ENCODE measurements at regions not wholly inside any gene's neighbourhood (a gene's known extent, or its start where the extent isn't known, plus 50 kb on each side); places are given as distances from the start of the nearest gene placed in this dataset.

DNA sequence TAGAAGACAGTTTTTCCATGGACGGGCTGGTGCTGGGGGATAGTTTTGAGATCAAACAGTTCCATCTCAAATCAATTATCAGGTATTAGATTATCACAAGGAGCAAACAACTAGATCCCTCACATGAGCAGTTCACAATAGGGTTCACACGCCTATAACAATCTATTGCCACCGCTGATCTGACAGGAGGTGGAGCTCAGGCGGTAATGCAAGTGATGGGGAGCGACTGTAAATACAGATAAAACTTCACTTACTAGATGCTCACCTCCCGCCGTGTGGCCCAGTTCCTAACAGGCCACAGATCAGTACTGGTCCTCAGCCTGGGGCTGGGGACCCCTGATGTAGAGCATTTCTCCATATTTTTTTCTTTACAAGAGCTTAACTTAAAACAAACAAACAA, 203.6 kb downstream of the CDH7 start:
- no peak for DNase-seq (ENCODE audit: low read depth)
- H3K4me3 ChIP-seq (ENCODE audit: low read depth, low read length) = no peak overlapping the region
- TF ChIP-seq POLR2A (IDR thresholded peaks at IDR 0.05; ENCODE audit: extremely low read depth, insufficient read length) (no peak), MYC (IDR thresholded peaks at IDR 0.05; ENCODE audit: low read depth, low read length) (no peak)
- TF ChIP-seq, protein P1, sequence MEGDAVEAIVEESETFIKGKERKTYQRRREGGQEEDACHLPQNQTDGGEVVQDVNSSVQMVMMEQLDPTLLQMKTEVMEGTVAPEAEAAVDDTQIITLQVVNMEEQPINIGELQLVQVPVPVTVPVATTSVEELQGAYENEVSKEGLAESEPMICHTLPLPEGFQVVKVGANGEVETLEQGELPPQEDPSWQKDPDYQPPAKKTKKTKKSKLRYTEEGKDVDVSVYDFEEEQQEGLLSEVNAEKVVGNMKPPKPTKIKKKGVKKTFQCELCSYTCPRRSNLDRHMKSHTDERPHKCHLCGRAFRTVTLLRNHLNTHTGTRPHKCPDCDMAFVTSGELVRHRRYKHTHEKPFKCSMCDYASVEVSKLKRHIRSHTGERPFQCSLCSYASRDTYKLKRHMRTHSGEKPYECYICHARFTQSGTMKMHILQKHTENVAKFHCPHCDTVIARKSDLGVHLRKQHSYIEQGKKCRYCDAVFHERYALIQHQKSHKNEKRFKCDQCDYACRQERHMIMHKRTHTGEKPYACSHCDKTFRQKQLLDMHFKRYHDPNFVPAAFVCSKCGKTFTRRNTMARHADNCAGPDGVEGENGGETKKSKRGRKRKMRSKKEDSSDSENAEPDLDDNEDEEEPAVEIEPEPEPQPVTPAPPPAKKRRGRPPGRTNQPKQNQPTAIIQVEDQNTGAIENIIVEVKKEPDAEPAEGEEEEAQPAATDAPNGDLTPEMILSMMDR (IDR thresholded peaks at IDR 0.05; ENCODE audit: low read depth, low read length) = no peak
- TF ChIP-seq, protein P2, sequence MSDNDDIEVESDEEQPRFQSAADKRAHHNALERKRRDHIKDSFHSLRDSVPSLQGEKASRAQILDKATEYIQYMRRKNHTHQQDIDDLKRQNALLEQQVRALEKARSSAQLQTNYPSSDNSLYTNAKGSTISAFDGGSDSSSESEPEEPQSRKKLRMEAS (IDR thresholded peaks at IDR 0.05; ENCODE audit: low read depth, low read length) = no peak

DNA sequence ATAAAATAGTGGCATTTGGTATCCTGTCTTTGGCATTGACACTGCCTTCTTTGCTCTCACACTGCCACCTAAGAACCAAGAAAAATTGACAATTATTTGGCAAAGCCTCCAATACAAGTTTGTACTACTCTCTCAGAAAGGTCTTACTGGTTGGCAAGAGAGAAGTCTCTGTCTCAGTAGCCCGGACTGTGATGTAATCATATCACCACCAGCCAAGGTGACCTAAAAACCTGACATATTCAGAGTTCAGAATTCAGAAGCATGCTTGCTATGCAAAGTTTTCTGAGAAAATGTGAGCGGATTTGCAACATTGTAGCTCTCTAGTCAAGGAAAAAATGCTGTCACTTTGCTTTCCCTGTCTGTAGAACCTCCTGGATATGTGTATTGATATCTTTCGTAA, 196.0 kb downstream of the CDH7 start:
- no peak overlapping the region for H3K4me3 ChIP-seq (ENCODE audit: low read depth, low read length)
- TF ChIP-seq POLR2A (IDR thresholded peaks at IDR 0.05; ENCODE audit: extremely low read depth, insufficient read length) (no peak), MYC (IDR thresholded peaks at IDR 0.05; ENCODE audit: low read depth, low read length) (no peak)
- TF ChIP-seq, protein P2 (IDR thresholded peaks at IDR 0.05; ENCODE audit: low read depth, low read length) = no peak
- TF ChIP-seq, protein P1 (IDR thresholded peaks at IDR 0.05; ENCODE audit: low read depth, low read length) = no peak
- no peak for DNase-seq (ENCODE audit: low read depth)

DNA sequence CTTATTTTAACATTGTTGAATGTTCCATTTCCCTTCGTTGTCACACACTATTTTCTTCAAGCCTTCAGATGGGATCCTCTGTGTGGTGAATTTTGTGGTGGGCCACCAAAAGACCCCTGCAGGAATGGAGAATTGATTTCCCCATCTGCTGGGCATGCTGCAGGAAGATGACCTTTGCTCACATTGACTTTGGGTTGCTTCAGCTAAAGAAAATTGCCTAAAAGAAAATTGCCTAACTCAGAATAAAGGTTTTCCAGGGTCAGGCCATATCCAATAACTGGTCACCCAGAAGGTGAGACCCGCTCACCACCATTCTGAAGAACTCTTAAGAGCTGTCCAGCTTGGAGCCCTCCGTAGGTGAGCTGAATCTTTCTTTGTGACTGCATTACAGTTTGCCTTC, 192.5 kb downstream of the CDH7 start:
- DNase-seq (ENCODE audit: low read depth) = no peak
- H3K4me3 ChIP-seq (ENCODE audit: low read depth, low read length) = no peak overlapping the region
- TF ChIP-seq POLR2A (IDR thresholded peaks at IDR 0.05; ENCODE audit: extremely low read depth, insufficient read length) = no peak
- TF ChIP-seq, protein P1 (IDR thresholded peaks at IDR 0.05; ENCODE audit: low read depth, low read length) = no peak
- no peak for TF ChIP-seq MYC (IDR thresholded peaks at IDR 0.05; ENCODE audit: low read depth, low read length)

DNA sequence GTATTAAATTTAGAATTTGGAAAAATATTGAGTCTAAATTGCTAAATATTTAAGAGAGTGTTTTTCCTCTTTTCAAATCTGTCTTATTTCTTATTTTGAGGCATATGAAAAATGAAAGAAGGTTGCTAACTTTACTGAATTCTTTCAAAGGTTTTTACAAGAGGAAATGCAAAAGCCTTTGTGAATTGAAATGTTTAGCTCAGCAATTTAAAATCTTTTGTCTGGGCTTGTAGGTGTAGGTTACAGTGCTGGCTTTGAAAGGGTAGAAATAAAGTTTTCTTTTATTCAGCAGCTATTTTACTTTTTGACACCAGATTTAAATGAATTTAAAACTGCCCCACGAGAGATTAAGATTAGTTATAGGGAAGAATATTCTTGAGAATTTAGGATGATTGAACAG, 192.0 kb downstream of the CDH7 start:
- DNase-seq (ENCODE audit: low read depth) = no peak
- TF ChIP-seq MYC (IDR thresholded peaks at IDR 0.05; ENCODE audit: low read depth, low read length) (no peak), POLR2A (IDR thresholded peaks at IDR 0.05; ENCODE audit: extremely low read depth, insufficient read length) (no peak)
- TF ChIP-seq, protein P1 (IDR thresholded peaks at IDR 0.05; ENCODE audit: low read depth, low read length) = no peak
- TF ChIP-seq, protein P2 (IDR thresholded peaks at IDR 0.05; ENCODE audit: low read depth, low read length) = no peak
- no peak overlapping the region for H3K4me3 ChIP-seq (ENCODE audit: low read depth, low read length)

DNA sequence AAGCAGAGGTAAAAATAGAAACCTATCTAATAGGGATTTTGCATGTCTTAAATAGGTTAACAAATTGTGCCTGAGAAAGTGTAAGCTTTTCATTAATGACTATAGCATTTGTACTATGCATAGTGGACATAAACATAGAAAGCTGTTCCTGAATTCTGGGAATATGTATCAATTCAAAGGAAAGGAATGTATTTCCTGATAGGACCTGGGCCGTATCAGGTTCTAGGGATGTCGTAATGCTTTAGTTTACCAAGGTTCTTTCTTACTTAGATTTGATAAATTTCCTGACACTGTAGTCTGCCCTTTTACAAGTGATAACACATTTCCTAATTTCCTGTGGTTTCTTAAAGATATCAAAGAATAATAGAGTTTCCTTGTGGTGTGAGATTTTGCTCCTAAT, 191.3 kb downstream of the CDH7 start:
- TF ChIP-seq, protein P1 (IDR thresholded peaks at IDR 0.05; ENCODE audit: low read depth, low read length) = no peak
- TF ChIP-seq POLR2A (IDR thresholded peaks at IDR 0.05; ENCODE audit: extremely low read depth, insufficient read length) (no peak), MYC (IDR thresholded peaks at IDR 0.05; ENCODE audit: low read depth, low read length) (no peak)
- TF ChIP-seq, protein P2 (IDR thresholded peaks at IDR 0.05; ENCODE audit: low read depth, low read length) = no peak
- no peak for DNase-seq (ENCODE audit: low read depth)
- H3K4me3 ChIP-seq (ENCODE audit: low read depth, low read length) = no peak overlapping the region

DNA sequence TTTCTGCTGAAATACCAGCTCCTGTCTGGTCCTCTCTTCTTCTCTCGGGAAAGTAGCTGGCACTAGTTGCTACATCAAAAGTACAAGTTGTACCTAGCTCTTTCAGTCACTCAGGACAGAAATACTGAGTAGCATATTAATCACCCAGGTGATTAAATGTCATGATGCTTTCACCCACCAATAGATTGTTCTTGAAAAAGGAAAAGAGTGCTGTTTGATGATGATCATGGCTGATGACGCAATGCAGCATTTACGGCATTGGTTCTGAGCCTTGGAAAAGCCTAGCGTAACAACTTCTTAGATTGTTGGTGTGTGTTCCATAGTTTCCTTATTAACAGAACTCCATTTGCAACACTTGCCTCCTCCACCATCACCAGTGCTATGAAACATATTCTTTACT, 190.7 kb downstream of the CDH7 start:
- H3K4me3 ChIP-seq (ENCODE audit: low read depth, low read length) = no peak overlapping the region
- TF ChIP-seq, protein P1 (IDR thresholded peaks at IDR 0.05; ENCODE audit: low read depth, low read length) = no peak
- TF ChIP-seq, protein P2 (IDR thresholded peaks at IDR 0.05; ENCODE audit: low read depth, low read length) = no peak
- TF ChIP-seq MYC (IDR thresholded peaks at IDR 0.05; ENCODE audit: low read depth, low read length) (no peak), POLR2A (IDR thresholded peaks at IDR 0.05; ENCODE audit: extremely low read depth, insufficient read length) (no peak)
- DNase-seq (ENCODE audit: low read depth) = no peak

Data from NB4 (cell line).